WTC11 (cell line): ENCODE measurements at regions not wholly inside any gene's neighbourhood (a gene's known extent, or its start where the extent isn't known, plus 50 kb on each side); places are given as distances from the start of the nearest gene placed in this dataset.

Source experiments
- ATAC-seq: fragments of 200-7000 bp; cut with Tn5 transposase; 2 replicates; pipeline ENCODE4 v1.10.0; 2021; ENCODE audit warnings: mild to moderate bottlenecking, moderate library complexity
- CTCF ChIA-PET: fragments of 300-600 bp; sonication (Branson Sonifier 250); formaldehyde crosslinking; loops from one replicate; lab custom pipeline; 2021; ENCODE audit warnings: antibody characterized with exemption; lab: Charles Lee
- POLR2A ChIA-PET: fragments of 350-600 bp; sonication (Branson Sonifier 250); formaldehyde crosslinking; loops from one replicate; lab custom pipeline; 2021; ENCODE audit warnings: antibody characterized with exemption; lab: Charles Lee
- DNase-seq: peaks from one replicate; pipeline ENCODE4 v3.0.0; 2021; ENCODE audit warnings: low spot score
- H3K27ac Mint-ChIP-seq: 2 replicates; pipeline ENCODE4 v1.8.0; 2021; ENCODE audit warnings: mixed read lengths
- H3K27me3 Mint-ChIP-seq: 2 replicates; pipeline ENCODE4 v1.8.0; 2021; ENCODE audit warnings: low read depth, mild to moderate bottlenecking, moderate library complexity, mixed read lengths
- H3K36me3 Mint-ChIP-seq: 2 replicates; pipeline ENCODE4 v1.8.0; 2021; ENCODE audit warnings: mixed read lengths
- H3K4me1 Mint-ChIP-seq: 2 replicates; pipeline ENCODE4 v1.8.0; 2022; ENCODE audit warnings: mixed read lengths
- H3K4me3 Mint-ChIP-seq: 2 replicates; pipeline ENCODE4 v1.8.0; 2021; ENCODE audit warnings: mild to moderate bottlenecking, moderate library complexity, mixed read lengths
- H3K9me3 Mint-ChIP-seq: 2 replicates; pipeline ENCODE4 v1.8.0; 2021; ENCODE audit warnings: mixed read lengths
- ATF3 ChIP-seq: sonication (generic); formaldehyde crosslinking; conservative IDR thresholded peaks from 2 replicates; pipeline ENCODE4 v1.8.1; 2022; ENCODE audit warnings: mild to moderate bottlenecking, missing genetic modification reagents
- E2F5 ChIP-seq: sonication (generic); formaldehyde crosslinking; IDR thresholded peaks from 2 replicates; pipeline ENCODE4 v1.8.1; 2022; ENCODE audit warnings: mild to moderate bottlenecking, moderate library complexity, missing genetic modification reagents
- ELF4 ChIP-seq: sonication (generic); formaldehyde crosslinking; IDR thresholded peaks from 2 replicates; pipeline ENCODE4 v1.8.1; 2022; ENCODE audit warnings: low read depth, mild to moderate bottlenecking, moderate library complexity, missing genetic modification reagents
- ERG ChIP-seq: fragments of 250-450 bp; sonication (Bioruptor Pico); IDR thresholded peaks from 2 replicates; pipeline ENCODE4 v1.8.0; 2021; ENCODE audit warnings: mild to moderate bottlenecking
- GABPB1 ChIP-seq: sonication (generic); formaldehyde crosslinking; IDR thresholded peaks from 2 replicates; pipeline ENCODE4 v1.8.1; 2023; ENCODE audit warnings: mild to moderate bottlenecking, missing genetic modification reagents
- HMGXB4 ChIP-seq: sonication (generic); formaldehyde crosslinking; IDR thresholded peaks from 2 replicates; pipeline ENCODE4 v1.8.1; 2023; ENCODE audit warnings: mild to moderate bottlenecking, moderate library complexity, missing genetic modification reagents
- IRF2 ChIP-seq: sonication (generic); formaldehyde crosslinking; IDR thresholded peaks from 2 replicates; pipeline ENCODE4 v1.8.0; 2022; ENCODE audit warnings: low read depth, missing genetic modification reagents, borderline replicate concordance
- JUN ChIP-seq: sonication (generic); formaldehyde crosslinking; IDR thresholded peaks from 2 replicates; pipeline ENCODE4 v1.8.0; 2023; ENCODE audit warnings: mild to moderate bottlenecking, missing genetic modification reagents
- MYBL2 ChIP-seq: sonication (generic); formaldehyde crosslinking; IDR thresholded peaks from 2 replicates; pipeline ENCODE4 v1.8.1; 2023; ENCODE audit warnings: mild to moderate bottlenecking, moderate library complexity, missing genetic modification reagents
- NR2C2 ChIP-seq: sonication (generic); formaldehyde crosslinking; IDR thresholded peaks from 2 replicates; pipeline ENCODE4 v1.8.0; 2022; ENCODE audit warnings: mild to moderate bottlenecking, missing genetic modification reagents
- OVOL2 ChIP-seq: fragments of 250-450 bp; sonication (Bioruptor Pico); IDR thresholded peaks from 2 replicates; pipeline ENCODE4 v1.9.0; 2021; ENCODE audit warnings: mild to moderate bottlenecking, borderline replicate concordance
- TEAD1 ChIP-seq: sonication (generic); formaldehyde crosslinking; IDR thresholded peaks from 2 replicates; pipeline ENCODE4 v1.8.0; 2022; ENCODE audit warnings: mild to moderate bottlenecking, missing genetic modification reagents
- USF2 ChIP-seq: sonication (generic); formaldehyde crosslinking; IDR thresholded peaks from 2 replicates; pipeline ENCODE4 v1.8.1; 2023; ENCODE audit warnings: mild to moderate bottlenecking, missing genetic modification reagents, moderate library complexity
- ZBTB21 ChIP-seq: sonication (generic); formaldehyde crosslinking; IDR thresholded peaks from 2 replicates; pipeline ENCODE4 v1.8.1; 2023; ENCODE audit warnings: mild to moderate bottlenecking, missing genetic modification reagents, borderline replicate concordance
- ZBTB43 ChIP-seq: sonication (generic); formaldehyde crosslinking; IDR thresholded peaks from 2 replicates; pipeline ENCODE4 v1.8.1; 2023; ENCODE audit warnings: mild to moderate bottlenecking, missing genetic modification reagents
- ZNF121 ChIP-seq: sonication (generic); formaldehyde crosslinking; IDR thresholded peaks from 2 replicates; pipeline ENCODE4 v1.8.0; 2023; ENCODE audit warnings: missing genetic modification reagents
- ZNF232 ChIP-seq: sonication (generic); formaldehyde crosslinking; IDR thresholded peaks from 2 replicates; pipeline ENCODE4 v1.8.0; 2022; ENCODE audit warnings: mild to moderate bottlenecking, missing genetic modification reagents
- TF ChIP-seq, protein P1 (sequence below): sonication (generic); formaldehyde crosslinking; IDR thresholded peaks from 2 replicates; pipeline ENCODE4 v1.8.1; 2022; ENCODE audit warnings: low read depth, missing genetic modification reagents, borderline replicate concordance
- TF ChIP-seq, protein P2 (sequence below): fragments of 250-450 bp; sonication (Bioruptor Pico); IDR thresholded peaks from 2 replicates; pipeline ENCODE4 v1.9.0; 2021; ENCODE audit warnings: mild to moderate bottlenecking, borderline replicate concordance
- TF ChIP-seq, protein P3 (sequence below): fragments of 250-450 bp; sonication (Bioruptor Pico); IDR thresholded peaks from 2 replicates; pipeline ENCODE4 v1.9.0; 2021; ENCODE audit warnings: moderate library complexity, mild to moderate bottlenecking, inconsistent platforms, borderline replicate concordance

DNA sequence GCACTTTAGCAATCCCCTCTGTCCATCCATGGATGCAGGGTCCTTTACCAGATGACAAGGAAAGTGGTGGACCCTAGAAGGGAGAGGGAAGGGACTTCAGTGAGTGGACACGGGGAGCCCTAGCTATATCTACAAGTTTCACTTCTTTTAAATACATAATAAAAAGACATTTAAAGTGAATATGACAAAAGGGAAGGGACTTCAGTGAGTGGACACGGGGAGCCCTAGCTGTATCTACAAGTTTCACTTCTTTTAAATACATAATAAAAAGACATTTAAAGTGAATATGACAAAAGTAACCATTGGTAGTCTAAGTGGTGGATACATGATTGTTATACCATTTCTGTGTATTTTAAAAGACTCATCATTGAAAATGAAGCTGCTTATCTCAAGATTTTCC lies 81.9 kb upstream of the HES1 start (continued):
- TF ChIP-seq ERG (CRISPR knock-in tag): no peak
- no peak for TF ChIP-seq GABPB1 (CRISPR knock-in tag)
- TF ChIP-seq NR2C2 (CRISPR knock-in tag): no peak
- TF ChIP-seq TEAD1 (CRISPR knock-in tag): no peak
- TF ChIP-seq ZBTB43 (CRISPR knock-in tag): no peak
- TF ChIP-seq ZNF232 (CRISPR knock-in tag): no peak
- TF ChIP-seq IRF2 (CRISPR knock-in tag): no peak
- TF ChIP-seq HMGXB4 (CRISPR knock-in tag): no peak

GRCh38 chr3:194054540-194054939 lies 81.4 kb upstream of the HES1 start:
- Mint-ChIP-seq H3K9me3 (peaks cover 30% of the 10 kb centered on the region), H3K27me3 (peaks cover 48% of the 10 kb centered on the region), H3K4me3 (no peak overlapping the region), H3K36me3 (peaks cover 28% of the 10 kb centered on the region), H3K4me1 (peaks cover 39% of the 10 kb centered on the region), H3K27ac (no peak overlapping the region)
- DNase-seq (no peak), ATAC-seq (peak; percentile 49)
- CTCF ChIA-PET: interaction anchor here (0.7 to 1.4 kb wide), 3 partner anchors 83 to 261 kb away, joined by 3 to 6 read pairs (median 3); no protein-coding TSS in a partner anchor
- POLR2A ChIA-PET: interaction anchor here (1.0 kb wide), 1 partner anchor 12 kb away, joined by 4 read pairs; no protein-coding TSS in a partner anchor
- 0 out of 2 replicates have a peak, but pooled peaks have one; percentile 11 for TF ChIP-seq USF2 (CRISPR knock-in tag)
- no peak for TF ChIP-seq E2F5 (CRISPR knock-in tag)
- TF ChIP-seq ZBTB21 (CRISPR knock-in tag): 0 out of 2 replicates have a peak, but pooled peaks have one; percentile 53
- TF ChIP-seq JUN (CRISPR knock-in tag): no peak
- TF ChIP-seq, protein P1, sequence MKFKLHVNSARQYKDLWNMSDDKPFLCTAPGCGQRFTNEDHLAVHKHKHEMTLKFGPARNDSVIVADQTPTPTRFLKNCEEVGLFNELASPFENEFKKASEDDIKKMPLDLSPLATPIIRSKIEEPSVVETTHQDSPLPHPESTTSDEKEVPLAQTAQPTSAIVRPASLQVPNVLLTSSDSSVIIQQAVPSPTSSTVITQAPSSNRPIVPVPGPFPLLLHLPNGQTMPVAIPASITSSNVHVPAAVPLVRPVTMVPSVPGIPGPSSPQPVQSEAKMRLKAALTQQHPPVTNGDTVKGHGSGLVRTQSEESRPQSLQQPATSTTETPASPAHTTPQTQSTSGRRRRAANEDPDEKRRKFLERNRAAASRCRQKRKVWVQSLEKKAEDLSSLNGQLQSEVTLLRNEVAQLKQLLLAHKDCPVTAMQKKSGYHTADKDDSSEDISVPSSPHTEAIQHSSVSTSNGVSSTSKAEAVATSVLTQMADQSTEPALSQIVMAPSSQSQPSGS (CRISPR knock-in tag): no peak
- TF ChIP-seq, protein P2, sequence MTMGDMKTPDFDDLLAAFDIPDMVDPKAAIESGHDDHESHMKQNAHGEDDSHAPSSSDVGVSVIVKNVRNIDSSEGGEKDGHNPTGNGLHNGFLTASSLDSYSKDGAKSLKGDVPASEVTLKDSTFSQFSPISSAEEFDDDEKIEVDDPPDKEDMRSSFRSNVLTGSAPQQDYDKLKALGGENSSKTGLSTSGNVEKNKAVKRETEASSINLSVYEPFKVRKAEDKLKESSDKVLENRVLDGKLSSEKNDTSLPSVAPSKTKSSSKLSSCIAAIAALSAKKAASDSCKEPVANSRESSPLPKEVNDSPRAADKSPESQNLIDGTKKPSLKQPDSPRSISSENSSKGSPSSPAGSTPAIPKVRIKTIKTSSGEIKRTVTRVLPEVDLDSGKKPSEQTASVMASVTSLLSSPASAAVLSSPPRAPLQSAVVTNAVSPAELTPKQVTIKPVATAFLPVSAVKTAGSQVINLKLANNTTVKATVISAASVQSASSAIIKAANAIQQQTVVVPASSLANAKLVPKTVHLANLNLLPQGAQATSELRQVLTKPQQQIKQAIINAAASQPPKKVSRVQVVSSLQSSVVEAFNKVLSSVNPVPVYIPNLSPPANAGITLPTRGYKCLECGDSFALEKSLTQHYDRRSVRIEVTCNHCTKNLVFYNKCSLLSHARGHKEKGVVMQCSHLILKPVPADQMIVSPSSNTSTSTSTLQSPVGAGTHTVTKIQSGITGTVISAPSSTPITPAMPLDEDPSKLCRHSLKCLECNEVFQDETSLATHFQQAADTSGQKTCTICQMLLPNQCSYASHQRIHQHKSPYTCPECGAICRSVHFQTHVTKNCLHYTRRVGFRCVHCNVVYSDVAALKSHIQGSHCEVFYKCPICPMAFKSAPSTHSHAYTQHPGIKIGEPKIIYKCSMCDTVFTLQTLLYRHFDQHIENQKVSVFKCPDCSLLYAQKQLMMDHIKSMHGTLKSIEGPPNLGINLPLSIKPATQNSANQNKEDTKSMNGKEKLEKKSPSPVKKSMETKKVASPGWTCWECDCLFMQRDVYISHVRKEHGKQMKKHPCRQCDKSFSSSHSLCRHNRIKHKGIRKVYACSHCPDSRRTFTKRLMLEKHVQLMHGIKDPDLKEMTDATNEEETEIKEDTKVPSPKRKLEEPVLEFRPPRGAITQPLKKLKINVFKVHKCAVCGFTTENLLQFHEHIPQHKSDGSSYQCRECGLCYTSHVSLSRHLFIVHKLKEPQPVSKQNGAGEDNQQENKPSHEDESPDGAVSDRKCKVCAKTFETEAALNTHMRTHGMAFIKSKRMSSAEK (CRISPR knock-in tag): no peak
- TF ChIP-seq OVOL2: no peak
- TF ChIP-seq HMGXB4 (CRISPR knock-in tag): no peak
- TF ChIP-seq ZNF121 (CRISPR knock-in tag): no peak
- TF ChIP-seq ATF3 (CRISPR knock-in tag): no peak
- no peak for TF ChIP-seq MYBL2 (CRISPR knock-in tag)
- TF ChIP-seq ELF4 (CRISPR knock-in tag): no peak
- TF ChIP-seq, protein P3, sequence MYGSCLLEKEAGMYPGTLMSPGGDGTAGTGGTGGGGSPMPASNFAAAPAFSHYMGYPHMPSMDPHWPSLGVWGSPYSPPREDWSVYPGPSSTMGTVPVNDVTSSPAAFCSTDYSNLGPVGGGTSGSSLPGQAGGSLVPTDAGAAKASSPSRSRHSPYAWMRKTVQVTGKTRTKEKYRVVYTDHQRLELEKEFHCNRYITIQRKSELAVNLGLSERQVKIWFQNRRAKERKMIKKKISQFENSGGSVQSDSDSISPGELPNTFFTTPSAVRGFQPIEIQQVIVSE: no peak
